ENCODE measurements at regions not wholly inside any gene's neighbourhood (a gene's known extent, or its start where the extent isn't known, plus 50 kb on each side); places are given as distances from the start of the nearest gene placed in this dataset.

DNA sequence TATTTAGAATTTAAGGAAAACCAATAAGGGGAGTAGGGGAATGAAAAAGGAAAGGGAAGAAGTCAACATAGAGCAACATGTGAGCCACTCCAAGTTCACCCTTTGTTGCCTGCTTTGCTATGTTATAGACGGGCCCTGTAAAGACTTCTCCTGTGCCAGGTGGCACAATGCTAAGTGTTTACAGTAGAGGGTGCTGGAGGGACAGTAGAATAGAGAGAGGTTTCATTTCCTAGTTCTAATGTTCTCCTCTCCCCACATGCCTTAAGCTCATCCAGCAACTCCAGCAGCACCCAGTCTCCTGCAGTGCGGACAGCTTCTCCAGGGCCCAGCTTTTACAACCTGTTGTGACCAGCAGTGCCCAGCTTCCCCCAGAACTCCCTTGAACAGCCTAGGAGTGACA is 468.0 kb downstream of the HS3ST3B1 start:
- TF ChIP-seq POLR2A (IDR thresholded peaks at IDR 0.05): no peak
- TF ChIP-seq, protein P1, sequence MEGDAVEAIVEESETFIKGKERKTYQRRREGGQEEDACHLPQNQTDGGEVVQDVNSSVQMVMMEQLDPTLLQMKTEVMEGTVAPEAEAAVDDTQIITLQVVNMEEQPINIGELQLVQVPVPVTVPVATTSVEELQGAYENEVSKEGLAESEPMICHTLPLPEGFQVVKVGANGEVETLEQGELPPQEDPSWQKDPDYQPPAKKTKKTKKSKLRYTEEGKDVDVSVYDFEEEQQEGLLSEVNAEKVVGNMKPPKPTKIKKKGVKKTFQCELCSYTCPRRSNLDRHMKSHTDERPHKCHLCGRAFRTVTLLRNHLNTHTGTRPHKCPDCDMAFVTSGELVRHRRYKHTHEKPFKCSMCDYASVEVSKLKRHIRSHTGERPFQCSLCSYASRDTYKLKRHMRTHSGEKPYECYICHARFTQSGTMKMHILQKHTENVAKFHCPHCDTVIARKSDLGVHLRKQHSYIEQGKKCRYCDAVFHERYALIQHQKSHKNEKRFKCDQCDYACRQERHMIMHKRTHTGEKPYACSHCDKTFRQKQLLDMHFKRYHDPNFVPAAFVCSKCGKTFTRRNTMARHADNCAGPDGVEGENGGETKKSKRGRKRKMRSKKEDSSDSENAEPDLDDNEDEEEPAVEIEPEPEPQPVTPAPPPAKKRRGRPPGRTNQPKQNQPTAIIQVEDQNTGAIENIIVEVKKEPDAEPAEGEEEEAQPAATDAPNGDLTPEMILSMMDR (IDR thresholded peaks at IDR 0.05): no peak
- no peak for TF ChIP-seq EP300 (IDR thresholded peaks at IDR 0.05)
